ENCODE measurements at regions not wholly inside any gene's neighbourhood (a gene's known extent, or its start where the extent isn't known, plus 50 kb on each side); places are given as distances from the start of the nearest gene placed in this dataset.

GRCh38 chr9:13478160-13478559, 198.7 kb upstream of the MPDZ start:
- no peak overlapping the region for H2BK120ac ChIP-seq (ENCODE audit: low read depth, low read length, poor library complexity, severe bottlenecking)
- no peaks in the 10 kb centered on the region for H3K27me3 Mint-ChIP-seq (ENCODE audit: low read depth)
- peaks cover 0 to 13% of the 10 kb centered on the region in 2 experiments; a peak in 2 of 4 replicates for H3K4me1 Mint-ChIP-seq
- H3K4me3 Mint-ChIP-seq: no peak overlapping the region
- H2AFZ ChIP-seq (ENCODE audit: low read length): no peak overlapping the region
- H3K14ac ChIP-seq (ENCODE audit: insufficient read depth, low read length): no peak overlapping the region
- WGBS (ENCODE audit: extremely low coverage, insufficient read length, low lambda C conversion rate): no CpG with 5 or more reads among the region's 2 CpGs
- H3K23me2 ChIP-seq (ENCODE audit: insufficient read length, low read depth, low read length, poor library complexity, severe bottlenecking): no peaks in the 10 kb centered on the region
- no peak for TF ChIP-seq CTCF (conservative IDR thresholded peaks at IDR 0.05)
- no peaks in the 10 kb centered on the region for H3K79me1 ChIP-seq (ENCODE audit: insufficient read depth, low read depth, low read length, poor library complexity, severe bottlenecking)
- no peak overlapping the region for H4K8ac ChIP-seq (replicated peaks; ENCODE audit: insufficient read length, low read depth, low read length)
- H3K23ac ChIP-seq (ENCODE audit: insufficient read length, low read depth, low read length): no peak overlapping the region
- H3K27ac Mint-ChIP-seq: no peak overlapping the region
- H2BK15ac ChIP-seq (ENCODE audit: low read depth, low read length): no peak overlapping the region
- H3K56ac ChIP-seq (ENCODE audit: insufficient read length, low read depth, low read length): no peak overlapping the region
- DNase-seq: no peak
- no peak overlapping the region for H3K27ac ChIP-seq (ENCODE audit: insufficient read length, low read depth, low read length)
- no peaks in the 10 kb centered on the region for H3K27me3 ChIP-seq (ENCODE audit: insufficient read depth, low read length)
- H3K9me3 Mint-ChIP-seq: peaks cover 17 to 24% of the 10 kb centered on the region in 2 experiments
- no peak overlapping the region for H4K5ac ChIP-seq (ENCODE audit: insufficient read length, low read depth, low read length)
- no peaks in the 10 kb centered on the region for H3K79me2 ChIP-seq (ENCODE audit: insufficient read depth, low read length)
- no peak overlapping the region for H2AK5ac ChIP-seq (ENCODE audit: insufficient read length, low read length)
- no peak overlapping the region for H3K18ac ChIP-seq (ENCODE audit: insufficient read length, low read depth, low read length)
- H2BK12ac ChIP-seq (ENCODE audit: insufficient read length, low read depth, low read length): no peak overlapping the region
- no peaks in the 10 kb centered on the region for H4K20me1 ChIP-seq (ENCODE audit: control insufficient read depth, insufficient read depth, insufficient read length)
- H3K36me3 Mint-ChIP-seq (ENCODE audit: insufficient read depth in 1 of 3, low read depth in 3 of 3): peaks cover 11 to 23% (median 17%) of the 10 kb centered on the region in 3 experiments
- no peak overlapping the region for H3K4ac ChIP-seq (ENCODE audit: low read depth, low read length)
- H3K4me1 ChIP-seq (ENCODE audit: insufficient read depth, low read length): peaks cover 3% of the 10 kb centered on the region; the same call in 1 of the 2 replicates
- H3K9me3 ChIP-seq (ENCODE audit: control insufficient read depth, low read depth, low read length): no peaks in the 10 kb centered on the region
- no peak overlapping the region for H4K91ac ChIP-seq (ENCODE audit: insufficient read length, low read depth, low read length)
- no peak overlapping the region for H2BK20ac ChIP-seq (ENCODE audit: low read depth, low read length, poor library complexity, severe bottlenecking)
- H3T11ph ChIP-seq (ENCODE audit: low read length): no peak overlapping the region
- H2BK5ac ChIP-seq (ENCODE audit: insufficient read length, low read length): no peak overlapping the region
- H3K9ac ChIP-seq (ENCODE audit: extremely low read depth, insufficient read length, low read length): no peak overlapping the region
- H3K4me2 ChIP-seq (ENCODE audit: insufficient read depth, insufficient read length, low read length): no peak overlapping the region
